HK-2 (cell line): ENCODE measurements at regions not wholly inside any gene's neighbourhood (a gene's known extent, or its start where the extent isn't known, plus 50 kb on each side); places are given as distances from the start of the nearest gene placed in this dataset.

Experiments used
- DNase-seq: peaks from one replicate; pipeline ENCODE4 v3.0.0-alpha.2; 2018; ENCODE audit not compliant: unreplicated experiment

GRCh38 chr6:71396410-71396801 lies 107.8 kb downstream of the OGFRL1 start:
- no peak for DNase-seq

GRCh38 chr6:71399279-71399678 lies 110.7 kb downstream of the OGFRL1 start:
- DNase-seq = no peak

- DNase-seq = no peak
Measured at GRCh38 chr6:71400852-71401251, 112.2 kb downstream of the OGFRL1 start.

- DNase-seq = peak; percentile 60
Measured at GRCh38 chr6:71402096-71402495, 113.5 kb downstream of the OGFRL1 start.

- DNase-seq = no peak
Measured at GRCh38 chr6:71403422-71404134, 115.0 kb downstream of the OGFRL1 start.

GRCh38 chr6:71404145-71404966 lies 115.7 kb downstream of the OGFRL1 start:
- no peak for DNase-seq

- no peak for DNase-seq
Measured at GRCh38 chr6:71404967-71405278, 116.3 kb downstream of the OGFRL1 start.

GRCh38 chr6:71405416-71405815 lies 116.8 kb downstream of the OGFRL1 start:
- DNase-seq = no peak

- peak; percentile 59 for DNase-seq
Measured at GRCh38 chr6:71406865-71407860, 118.6 kb downstream of the OGFRL1 start.

- no peak for DNase-seq
Measured at GRCh38 chr6:71408787-71409723, 120.4 kb downstream of the OGFRL1 start.

- DNase-seq = peak; percentile 64
Measured at GRCh38 chr6:71410164-71410566, 121.6 kb downstream of the OGFRL1 start.

- DNase-seq = no peak
Measured at GRCh38 chr6:71410681-71411080, 122.1 kb downstream of the OGFRL1 start.

GRCh38 chr6:71411882-71412281 lies 123.3 kb downstream of the OGFRL1 start:
- no peak for DNase-seq

- no peak for DNase-seq
Measured at GRCh38 chr6:71412559-71413140, 124.0 kb downstream of the OGFRL1 start.

GRCh38 chr6:71414486-71414885 lies 125.9 kb downstream of the OGFRL1 start:
- no peak for DNase-seq

GRCh38 chr6:71419217-71420094 lies 130.8 kb downstream of the OGFRL1 start:
- DNase-seq = no peak

- DNase-seq = no peak
Measured at GRCh38 chr6:71420095-71420692, 131.6 kb downstream of the OGFRL1 start.

GRCh38 chr6:71420693-71421328 lies 132.2 kb downstream of the OGFRL1 start:
- DNase-seq = peak; percentile 97

GRCh38 chr6:71421611-71422010 lies 133.0 kb downstream of the OGFRL1 start:
- DNase-seq = no peak
